RWPE1 (cell line): ENCODE measurements at regions not wholly inside any gene's neighbourhood (a gene's known extent, or its start where the extent isn't known, plus 50 kb on each side); places are given as distances from the start of the nearest gene placed in this dataset.

Experiments
- CTCF ChIA-PET: fragments of 350-600 bp; sonication (Branson Sonifier 250); formaldehyde crosslinking; extraction: SDS; loops from one replicate; lab custom pipeline; 2021; lab: Yijun Ruan, JAX
- POLR2A ChIA-PET: fragments of 400-600 bp; formaldehyde crosslinking; extraction: SDS; loops from one replicate; lab custom pipeline; 2020; ENCODE audit warnings: antibody characterized with exemption; ENCODE audit not compliant: low non-redundant PET; lab: Yijun Ruan, JAX
- DNase-seq: peaks from one replicate; pipeline ENCODE4 v3.0.0; 2012; ENCODE audit warnings: low spot score
- H3K27ac ChIP-seq: fragments of 450-650 bp; 2 replicates; pipeline ENCODE4 v1.5.1; 2017
- CTCF ChIP-seq: fragments of 450-650 bp; conservative IDR thresholded peaks from 2 replicates; pipeline ENCODE4 v1.5.1; 2017; ENCODE audit warnings: low read depth, mild to moderate bottlenecking

- no peak for TF ChIP-seq CTCF
- POLR2A ChIA-PET: no interaction called here
These were observed 1431.4 kb upstream of the TENM4 start for GRCh38 chr11:80872116-80872728.

DNA sequence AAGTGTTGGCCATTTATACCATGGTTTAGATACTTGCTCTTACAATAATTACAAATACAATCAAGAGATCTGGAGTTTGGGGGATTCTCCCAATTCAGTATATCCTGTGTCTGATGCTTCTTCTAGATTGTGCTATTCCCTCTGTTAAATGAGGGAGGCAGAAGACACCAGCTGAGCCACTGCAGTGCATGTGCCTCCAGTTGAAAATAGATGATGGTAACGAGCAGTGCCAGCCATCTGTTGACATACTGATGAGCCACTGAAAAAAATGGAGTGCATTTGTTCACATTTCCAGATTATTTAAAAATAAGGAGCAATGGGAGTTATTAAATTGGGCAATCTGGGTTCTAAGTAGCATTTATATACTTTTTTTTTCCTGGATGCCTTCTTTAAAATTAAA, 1428.0 kb upstream of the TENM4 start:
- CTCF ChIA-PET: interaction anchor here (0.7 kb wide), 1 partner anchor 328 kb away, joined by 6 read pairs; no protein-coding TSS in a partner anchor
- POLR2A ChIA-PET: no interaction called here
- TF ChIP-seq CTCF: no peak
- H3K27ac ChIP-seq: no peak overlapping the region
- no peak for DNase-seq

More at GRCh38 chr11:80872116-80872728, 1431.4 kb upstream of the TENM4 start:
- no peak for DNase-seq
- CTCF ChIA-PET: no interaction called here
- no peak overlapping the region for H3K27ac ChIP-seq

DNA sequence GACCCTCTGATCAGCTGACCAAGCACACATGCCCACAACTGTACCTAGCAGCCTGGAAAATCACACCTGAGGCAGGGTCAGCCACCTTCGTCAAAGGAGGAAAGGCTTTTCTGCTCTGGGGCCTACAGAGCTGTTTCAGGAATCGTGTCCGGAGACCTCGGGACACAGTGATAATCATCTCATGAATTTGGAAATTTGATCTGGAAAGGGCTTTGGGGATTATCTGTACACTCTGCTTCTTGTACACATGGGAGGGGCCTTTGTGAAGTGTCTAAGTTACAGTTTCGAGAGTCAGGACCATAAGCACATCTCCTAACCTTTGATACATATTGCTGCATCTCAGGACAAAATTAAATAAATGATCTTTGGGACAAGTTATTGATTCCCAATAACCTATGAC, 1421.2 kb upstream of the TENM4 start:
- CTCF ChIA-PET: no interaction called here

GRCh38 chr11:80861193-80861592, 1420.4 kb upstream of the TENM4 start:
- TF ChIP-seq CTCF: no peak
- POLR2A ChIA-PET: no interaction called here
- H3K27ac ChIP-seq: no peak overlapping the region
- CTCF ChIA-PET: interaction anchor here (0.7 kb wide), 1 partner anchor 126 kb away, joined by 3 read pairs; no protein-coding TSS in a partner anchor
- DNase-seq: no peak

More for the DNA sequence above, 1421.2 kb upstream of the TENM4 start:
- POLR2A ChIA-PET: no interaction called here
- no peak for TF ChIP-seq CTCF
- no peak for DNase-seq
- no peak overlapping the region for H3K27ac ChIP-seq

GRCh38 chr11:80860632-80861031, 1419.8 kb upstream of the TENM4 start:
- POLR2A ChIA-PET: no interaction called here
- TF ChIP-seq CTCF: no peak

DNA sequence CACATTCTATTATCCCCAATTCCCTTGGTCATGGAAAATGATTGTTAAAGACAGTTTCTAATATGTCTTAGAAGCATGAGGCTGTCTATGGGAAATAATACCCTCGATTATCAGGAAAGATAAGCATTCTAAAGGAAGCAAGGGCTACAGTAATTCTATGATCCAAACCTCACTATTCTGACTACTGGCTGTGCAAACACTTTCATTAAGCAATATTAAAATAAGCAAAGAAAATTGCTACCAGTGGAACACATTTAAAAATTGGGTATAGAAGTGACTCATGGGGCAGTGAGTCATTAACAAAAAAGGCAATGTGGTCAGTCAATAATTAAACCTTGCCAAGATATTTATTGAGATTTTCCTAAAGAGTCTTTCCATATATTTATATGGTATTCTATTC, 1415.2 kb upstream of the TENM4 start:
- ChIA-PET CTCF (no interaction called here), POLR2A (no interaction called here)
- DNase-seq: peak; percentile 61
- no peak overlapping the region for H3K27ac ChIP-seq
- no peak for TF ChIP-seq CTCF

More at GRCh38 chr11:80860632-80861031, 1419.8 kb upstream of the TENM4 start:
- CTCF ChIA-PET: interaction anchor here (0.7 kb wide), 1 partner anchor 126 kb away, joined by 3 read pairs; no protein-coding TSS in a partner anchor
- DNase-seq: peak; percentile 13
- H3K27ac ChIP-seq: no peak overlapping the region
